ENCODE measurements at regions not wholly inside any gene's neighbourhood (a gene's known extent, or its start where the extent isn't known, plus 50 kb on each side); places are given as distances from the start of the nearest gene placed in this dataset.

- DNase-seq, result no peak
These were observed 387.6 kb upstream of the SPRED2 start for GRCh38 chr2:65819963-65820362.

DNA sequence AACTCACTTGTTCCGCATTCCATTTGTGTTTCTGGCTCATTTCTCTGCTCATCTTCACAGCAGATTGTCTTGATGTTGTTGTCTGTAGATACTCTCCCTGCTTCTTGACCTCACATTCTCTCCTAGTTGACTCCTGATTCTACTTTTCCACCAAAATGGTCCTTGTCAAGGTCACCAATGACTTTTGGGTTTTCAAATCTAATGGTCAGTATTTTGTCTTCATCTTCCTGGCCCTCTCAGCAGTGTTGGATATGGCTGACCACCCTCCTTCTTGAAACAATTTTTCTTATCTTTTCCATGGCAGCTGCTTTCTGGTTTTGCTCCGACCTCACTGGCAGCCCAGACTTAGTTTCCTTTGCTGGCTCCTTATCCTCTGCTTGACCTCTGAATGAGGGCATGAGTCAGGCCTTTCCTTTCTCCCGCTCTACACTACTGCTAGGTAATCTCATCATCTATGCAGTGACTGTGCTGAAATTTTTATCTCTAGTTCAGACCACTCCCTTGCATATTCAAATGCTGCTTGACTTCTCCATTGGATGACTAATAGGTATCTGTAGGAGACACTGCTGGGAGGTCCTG is 386.6 kb upstream of the SPRED2 start:
- DNase-seq, result no peak

- DNase-seq, result no peak
These were observed 381.3 kb upstream of the SPRED2 start for GRCh38 chr2:65813631-65814173.

- no peak for DNase-seq
These were observed 380.5 kb upstream of the SPRED2 start for GRCh38 chr2:65812887-65813286.

- DNase-seq, result no peak
These were observed 375.5 kb upstream of the SPRED2 start for GRCh38 chr2:65807942-65808341.

DNA sequence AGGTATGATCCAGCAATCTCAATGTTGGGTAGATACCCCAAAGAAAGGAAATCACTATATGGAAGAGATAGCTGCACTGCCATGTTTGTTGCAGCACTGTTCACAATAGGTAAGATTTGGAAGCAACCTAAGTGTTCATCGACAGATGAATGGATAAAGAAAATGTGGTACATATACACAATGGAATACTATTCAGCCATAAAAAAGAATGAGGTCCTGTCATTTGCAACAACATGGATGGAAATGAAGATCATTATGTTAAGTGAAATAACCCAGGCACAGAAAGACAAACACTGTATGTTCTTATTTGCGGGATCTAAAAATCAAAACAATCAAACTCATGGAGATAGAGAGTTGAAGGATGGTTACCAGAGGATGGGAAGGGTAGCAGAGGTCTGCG is 372.4 kb upstream of the SPRED2 start:
- no peak for DNase-seq

- DNase-seq, result no peak
These were observed 370.0 kb upstream of the SPRED2 start for GRCh38 chr2:65802298-65802942.

GRCh38 chr2:65800998-65801397 is 368.6 kb upstream of the SPRED2 start:
- no peak for DNase-seq

DNA sequence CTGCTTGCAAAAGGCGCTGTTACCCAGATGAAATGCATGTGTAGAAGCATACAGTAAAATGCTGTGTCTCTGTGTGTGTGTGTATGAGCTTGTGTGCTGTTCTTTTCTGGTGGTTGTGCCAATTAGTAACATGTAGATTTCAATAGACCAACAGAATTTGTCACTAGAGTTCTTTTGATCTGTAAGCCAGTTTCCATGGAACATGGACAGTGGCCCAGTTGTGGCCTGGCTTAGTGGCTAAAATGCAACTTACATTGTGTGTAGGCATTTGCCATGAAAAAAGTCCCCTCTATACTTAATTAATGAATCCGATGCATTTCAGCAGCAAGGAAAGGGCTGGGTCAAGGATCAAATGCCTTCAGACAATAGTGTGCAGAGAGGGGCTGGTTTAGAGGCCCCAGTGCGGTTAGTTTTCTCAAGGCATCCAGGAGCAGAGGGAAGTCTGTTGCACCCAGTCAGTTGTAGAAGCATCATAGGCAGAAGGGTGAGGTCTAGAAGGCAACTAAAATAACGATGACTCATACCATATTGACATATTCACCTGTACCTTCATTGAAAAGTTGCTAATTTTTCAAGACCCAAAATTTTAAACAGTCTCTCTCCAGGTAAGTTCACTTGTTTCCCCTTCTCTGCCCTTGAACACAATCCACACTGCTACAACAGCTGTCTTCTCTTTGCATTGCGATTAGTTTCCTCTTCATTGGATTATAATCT is 366.9 kb upstream of the SPRED2 start:
- DNase-seq, result no peak

DNA sequence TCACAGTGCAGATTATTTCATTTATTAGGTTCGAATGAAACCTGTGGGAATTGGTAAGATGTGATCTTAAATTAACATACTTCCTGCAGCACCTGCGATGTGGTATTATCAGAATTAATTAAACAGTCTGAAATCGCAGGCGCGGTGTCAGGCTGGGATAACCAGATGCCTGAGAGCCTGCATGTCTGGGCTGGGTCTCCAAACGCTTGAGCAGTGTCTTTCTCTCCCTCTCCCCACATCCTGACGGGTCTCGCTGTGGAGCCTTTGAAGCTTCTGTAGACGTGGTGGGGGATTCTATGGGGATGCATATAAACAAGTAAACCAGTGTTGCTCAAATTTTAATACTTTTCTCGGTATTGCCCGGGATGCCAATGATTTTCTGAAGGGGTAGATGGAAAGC is 366.2 kb upstream of the SPRED2 start:
- no peak for DNase-seq

DNA sequence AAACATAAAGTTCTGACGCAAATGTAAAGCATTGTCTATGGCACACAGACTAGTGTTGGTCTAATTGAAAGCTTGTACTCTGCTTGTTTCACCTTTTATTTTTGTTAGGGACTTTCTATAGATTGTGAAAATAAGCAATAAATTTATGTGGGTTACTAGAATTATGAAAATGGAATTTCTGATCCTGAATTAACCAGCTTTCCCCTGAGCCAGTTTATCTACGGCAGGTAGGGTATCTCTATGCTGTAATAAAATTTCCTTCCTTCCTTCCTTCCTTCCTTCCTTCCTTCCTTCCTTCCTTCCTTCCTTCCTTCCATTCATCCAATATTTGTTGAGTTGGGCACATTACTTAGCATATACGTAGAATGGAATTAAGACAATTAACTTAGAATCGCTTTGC is 362.6 kb upstream of the SPRED2 start:
- DNase-seq, result no peak

GRCh38 chr2:65791404-65791975 is 359.1 kb upstream of the SPRED2 start:
- DNase-seq, result no peak

DNA sequence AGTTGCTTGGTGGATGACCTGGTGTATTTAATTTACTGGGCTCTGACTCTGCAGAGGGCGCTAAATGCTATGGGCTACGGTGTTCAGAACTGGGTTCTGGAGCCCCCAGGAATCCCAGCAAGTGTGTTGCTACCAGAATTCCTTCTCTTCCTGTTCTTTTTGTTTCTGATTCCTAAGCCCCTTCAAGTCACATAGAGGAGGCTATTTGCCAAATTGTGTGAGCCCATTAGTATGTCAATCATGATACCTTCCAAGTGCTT is 358.2 kb upstream of the SPRED2 start:
- DNase-seq, result no peak

DNA sequence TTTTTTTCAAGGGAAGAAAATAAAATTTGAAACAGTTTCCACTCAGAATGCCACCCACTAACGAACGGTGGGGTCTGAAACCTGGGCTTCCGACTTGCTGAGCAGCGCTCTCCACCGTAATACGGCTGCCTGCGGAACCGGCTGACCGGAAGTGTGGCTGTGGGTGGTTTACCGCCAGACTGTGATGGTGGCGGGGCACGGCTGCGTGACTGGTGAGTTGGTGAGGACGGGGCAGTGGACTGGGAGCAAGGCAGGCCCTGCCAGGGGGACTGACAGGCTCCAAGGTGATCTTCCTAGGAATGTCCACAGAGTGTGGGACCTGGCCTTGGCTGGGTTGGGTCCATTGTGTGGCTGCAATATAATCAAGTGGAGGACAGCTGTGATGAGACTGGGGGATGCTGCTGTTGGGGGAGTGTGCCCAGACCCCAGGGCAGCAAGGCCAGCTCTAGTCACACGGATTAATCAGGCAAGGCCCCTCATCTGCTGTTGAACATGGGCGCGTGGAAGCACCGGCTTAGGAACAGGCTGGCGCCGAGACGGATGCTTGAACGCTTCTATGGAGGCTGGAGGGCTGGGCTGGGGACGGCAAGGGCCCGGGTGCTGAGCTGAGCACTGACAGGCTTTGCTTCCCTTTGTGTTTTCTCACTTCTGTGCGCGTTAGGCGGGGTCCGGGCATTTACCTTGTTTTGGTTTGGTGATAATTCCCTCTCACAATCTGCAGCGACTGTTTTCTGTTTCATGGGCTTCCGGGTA is 357.7 kb upstream of the SPRED2 start:
- no peak for DNase-seq

- DNase-seq, result no peak
These were observed 356.2 kb upstream of the SPRED2 start for GRCh38 chr2:65788556-65788955.

DNA sequence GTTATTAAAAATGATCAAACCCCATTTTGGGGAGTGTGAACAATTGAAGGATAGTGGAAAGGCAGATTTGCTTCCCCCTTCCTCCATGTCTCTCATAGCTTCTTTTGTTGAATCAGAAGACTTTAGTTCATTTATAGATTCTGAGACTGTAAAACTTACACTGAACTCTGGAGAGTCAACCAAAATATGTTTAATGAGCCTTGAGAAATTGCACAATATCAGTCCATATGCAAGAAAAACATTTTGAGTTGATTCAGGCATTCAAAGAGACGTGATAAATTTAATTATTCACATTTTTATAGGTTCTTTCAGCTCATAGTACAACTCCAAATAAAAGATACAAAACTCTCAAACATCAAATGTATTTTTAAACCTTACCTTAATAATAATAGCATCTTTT is 354.4 kb upstream of the SPRED2 start:
- DNase-seq, result no peak

DNA sequence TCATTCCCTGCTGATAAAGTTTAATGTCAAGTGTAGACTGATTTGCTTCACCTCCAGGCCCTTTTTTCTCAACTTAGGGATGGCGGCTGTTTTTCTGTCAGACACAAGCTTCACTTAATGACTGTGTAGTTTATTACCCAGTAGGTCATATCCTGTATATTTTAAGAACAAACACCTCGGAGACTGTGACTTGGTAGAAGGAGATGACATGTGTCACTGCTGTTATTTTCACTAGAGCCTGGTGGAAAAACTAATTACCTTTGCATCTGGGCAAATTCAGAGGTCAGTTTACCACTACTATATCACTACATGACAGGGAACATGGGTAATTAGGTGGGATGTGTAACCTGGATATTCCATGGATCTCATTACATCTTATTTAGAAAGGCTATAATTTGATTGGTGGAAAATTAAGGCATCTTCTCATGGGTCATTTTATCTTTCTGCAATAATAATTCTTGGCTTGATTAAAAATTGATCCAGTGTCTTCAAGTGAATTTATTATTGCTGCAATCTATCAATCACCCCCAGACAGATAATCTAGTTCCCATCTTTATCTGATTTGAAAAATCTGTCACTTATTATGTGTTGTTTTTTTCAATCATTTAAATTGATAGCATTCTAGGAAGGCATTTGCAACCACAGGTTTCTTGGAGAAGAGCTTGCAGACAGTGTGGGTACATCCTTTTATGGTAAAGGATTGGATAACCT is 353.8 kb upstream of the SPRED2 start:
- DNase-seq, result no peak

DNA sequence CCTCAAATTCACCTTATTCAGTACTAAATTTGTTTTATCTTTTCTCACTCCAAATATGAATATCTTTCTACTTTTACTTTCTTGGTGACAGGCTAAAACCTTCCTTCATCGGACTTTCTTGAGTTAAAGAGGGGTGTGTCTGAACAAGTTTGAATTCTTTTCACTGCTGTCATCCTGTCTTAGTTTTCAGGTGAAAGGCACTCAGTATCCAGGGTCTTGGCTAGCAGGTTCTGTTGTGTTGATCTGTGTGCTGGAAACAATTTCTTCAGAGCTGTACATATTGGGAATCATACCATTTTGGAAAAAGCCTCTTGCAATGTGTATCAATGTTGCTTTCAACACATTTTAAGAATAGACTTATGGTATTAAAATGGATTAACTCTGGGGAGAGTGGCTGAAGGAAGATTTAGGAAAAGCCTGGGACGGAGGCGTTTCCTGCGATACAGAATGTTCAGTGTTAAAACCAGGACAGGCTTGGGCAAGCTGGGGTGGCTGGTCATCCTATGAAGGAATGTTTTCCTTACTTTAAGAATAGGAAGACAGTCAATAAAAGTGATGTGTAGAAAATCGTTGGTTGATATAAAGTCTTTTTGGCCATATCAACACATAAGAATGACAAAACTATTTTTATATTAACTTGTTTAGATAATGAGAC is 350.7 kb upstream of the SPRED2 start:
- no peak for DNase-seq

GRCh38 chr2:65782186-65782585 is 349.8 kb upstream of the SPRED2 start:
- no peak for DNase-seq

DNA sequence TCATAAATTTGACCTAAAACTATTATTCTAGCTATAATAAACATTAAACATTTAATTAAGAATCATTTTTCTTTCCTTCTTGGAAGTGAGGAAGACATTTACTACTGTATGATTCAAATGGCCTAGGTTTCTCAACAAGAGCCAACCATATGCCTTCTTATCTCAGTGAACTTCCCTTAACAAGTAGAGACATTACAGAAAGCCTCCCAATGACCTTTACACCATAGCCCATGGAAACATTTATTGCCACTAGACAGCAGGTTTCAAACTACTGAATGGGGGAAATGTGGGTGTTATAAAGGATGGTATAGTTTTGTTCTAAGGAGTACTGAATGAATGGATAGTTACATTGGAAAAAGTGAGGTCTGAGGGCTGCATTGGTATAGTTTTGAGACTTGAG is 349.4 kb upstream of the SPRED2 start:
- DNase-seq, result no peak

- no peak for DNase-seq
These were observed 346.6 kb upstream of the SPRED2 start for GRCh38 chr2:65779021-65779420.

DNA sequence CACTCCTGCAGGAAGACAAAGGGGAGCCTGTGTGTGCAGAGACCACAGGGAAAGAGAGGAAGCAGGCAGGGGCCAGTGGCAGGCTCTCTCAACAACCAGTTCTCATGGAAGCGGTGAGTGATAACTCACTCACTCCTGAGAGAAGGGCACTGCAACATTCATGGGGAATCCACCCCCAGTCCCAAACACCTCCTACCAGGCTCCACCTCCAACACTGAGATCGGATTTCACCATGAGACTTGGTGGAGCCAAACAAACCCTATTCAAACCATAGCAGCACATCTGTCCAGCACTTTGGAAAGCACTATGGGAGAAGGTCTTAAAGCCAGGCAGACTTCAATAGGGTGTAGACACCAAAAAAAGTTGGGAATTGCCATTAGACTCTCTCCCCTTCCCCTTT is 345.7 kb upstream of the SPRED2 start:
- no peak for DNase-seq
